ENCODE measurements at regions not wholly inside any gene's neighbourhood (a gene's known extent, or its start where the extent isn't known, plus 50 kb on each side); places are given as distances from the start of the nearest gene placed in this dataset.

GRCh38 chr6:78192057-78192456 is 539.2 kb downstream of the MEI4 start:
- Mint-ChIP-seq H3K9me3 (peaks cover 5% of the 10 kb centered on the region), H3K36me3 (ENCODE audit: low read depth) (no peaks in the 10 kb centered on the region), H3K4me3 (no peak overlapping the region), H3K27me3 (no peaks in the 10 kb centered on the region), H3K27ac (no peak overlapping the region), H3K4me1 (ENCODE audit: low read depth) (no peaks in the 10 kb centered on the region)
- peaks cover 8 to 17% of the 10 kb centered on the region in 2 experiments for H3K9me3 ChIP-seq (ENCODE audit: control insufficient read depth in 1 of 2, insufficient read depth in 1 of 2, low read length in 2 of 2)
- ChIA-PET CTCF (no interaction called here), POLR2A (no interaction called here)
- no peak for ATAC-seq (ENCODE audit: poor library complexity)
- no peaks in the 10 kb centered on the region for H3K4me1 ChIP-seq (ENCODE audit: insufficient read depth, low read length)
- H3K36me3 ChIP-seq (ENCODE audit: insufficient read depth, low read length): no peaks in the 10 kb centered on the region
- H3K27ac ChIP-seq (ENCODE audit: low read depth in 1 of 2, low read length in 2 of 2): no peak overlapping the region
- H3K27me3 ChIP-seq (ENCODE audit: control insufficient read depth in 1 of 2, insufficient read depth in 2 of 2, low read length in 2 of 2): no peaks in the 10 kb centered on the region
- DNase-seq: no peak
- no peak overlapping the region for H3K4me3 ChIP-seq (ENCODE audit: low read length)
- no peak for TF ChIP-seq CTCF (IDR thresholded peaks at IDR 0.05)
- intact Hi-C loops (cut with DNase I, micrococcal nuclease): no loop called here

- Mint-ChIP-seq H3K36me3 (ENCODE audit: low read depth) (no peaks in the 10 kb centered on the region), H3K27ac (no peak overlapping the region), H3K4me3 (no peak overlapping the region), H3K27me3 (no peaks in the 10 kb centered on the region), H3K9me3 (peaks cover 2% of the 10 kb centered on the region), H3K4me1 (ENCODE audit: low read depth) (no peaks in the 10 kb centered on the region)
- Histone ChIP-seq H3K4me3 (ENCODE audit: low read length) (no peak overlapping the region), H3K36me3 (ENCODE audit: insufficient read depth, low read length) (no peaks in the 10 kb centered on the region), H3K27ac (ENCODE audit: low read depth in 1 of 2, low read length in 2 of 2) (no peak overlapping the region), H3K4me1 (ENCODE audit: insufficient read depth, low read length) (no peaks in the 10 kb centered on the region), H3K27me3 (ENCODE audit: control insufficient read depth in 1 of 2, insufficient read depth in 2 of 2, low read length in 2 of 2) (no peaks in the 10 kb centered on the region), H3K9me3 (ENCODE audit: control insufficient read depth in 1 of 2, insufficient read depth in 1 of 2, low read length in 2 of 2) (no peaks in the 10 kb centered on the region)
- ChIA-PET POLR2A (no interaction called here), CTCF (no interaction called here)
- TF ChIP-seq CTCF (IDR thresholded peaks at IDR 0.05): no peak
- ATAC-seq (ENCODE audit: poor library complexity) (no peak), DNase-seq (no peak)
- intact Hi-C loops (cut with DNase I, micrococcal nuclease): no loop called here
Observed at GRCh38 chr6:78199044-78199443, 546.2 kb downstream of the MEI4 start.

GRCh38 chr6:78222226-78222625 is 569.4 kb downstream of the MEI4 start:
- Mint-ChIP-seq H3K4me3 (no peak overlapping the region), H3K27me3 (no peaks in the 10 kb centered on the region), H3K27ac (no peak overlapping the region), H3K4me1 (ENCODE audit: low read depth) (no peaks in the 10 kb centered on the region), H3K36me3 (ENCODE audit: low read depth) (no peaks in the 10 kb centered on the region), H3K9me3 (peaks cover 8% of the 10 kb centered on the region)
- POLR2A ChIA-PET: no interaction called here
- Histone ChIP-seq H3K9me3 (ENCODE audit: control insufficient read depth in 1 of 2, insufficient read depth in 1 of 2, low read length in 2 of 2) (no peaks in the 10 kb centered on the region), H3K4me1 (ENCODE audit: insufficient read depth, low read length) (no peaks in the 10 kb centered on the region), H3K36me3 (ENCODE audit: insufficient read depth, low read length) (no peaks in the 10 kb centered on the region), H3K27me3 (ENCODE audit: control insufficient read depth in 1 of 2, insufficient read depth in 2 of 2, low read length in 2 of 2) (no peaks in the 10 kb centered on the region), H3K4me3 (ENCODE audit: low read length) (no peak overlapping the region), H3K27ac (ENCODE audit: low read depth in 1 of 2, low read length in 2 of 2) (no peak overlapping the region)
- DNase-seq (no peak), ATAC-seq (ENCODE audit: poor library complexity) (no peak)
- no peak for TF ChIP-seq CTCF (IDR thresholded peaks at IDR 0.05)
- CTCF ChIA-PET: no interaction called here
- intact Hi-C loops (cut with DNase I, micrococcal nuclease): no loop called here

All from CD4-positive, alpha-beta T cell (primary cell).